ENCODE measurements at regions not wholly inside any gene's neighbourhood (a gene's known extent, or its start where the extent isn't known, plus 50 kb on each side); places are given as distances from the start of the nearest gene placed in this dataset.

DNA sequence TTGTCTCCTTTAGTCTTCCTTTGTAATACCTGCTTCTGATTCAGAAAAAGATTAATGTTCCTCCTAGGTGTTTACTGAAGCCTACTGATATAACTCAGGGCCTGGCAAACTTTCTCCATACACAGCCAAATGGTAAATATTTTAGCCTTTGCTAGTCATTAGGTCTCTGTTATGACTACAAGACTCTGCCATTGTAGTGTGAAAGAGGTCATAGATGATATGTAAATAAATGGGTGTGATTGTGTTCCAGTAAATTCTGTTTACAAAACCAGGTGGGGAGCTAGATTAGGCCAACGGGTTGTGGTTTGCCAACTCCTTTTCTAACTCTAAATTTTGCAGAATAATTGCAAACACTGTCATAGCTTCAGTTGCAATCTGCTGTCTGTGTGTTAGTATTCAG, 568.1 kb upstream of the GNPDA2 start:
- WGBS, 2 donors, result 8 to 13% methylated on average over 1 of the region's 1 CpG
- no peaks in the 10 kb centered on the region for H3K36me3 ChIP-seq
- H3K4me3 ChIP-seq (replicated peaks in 1 of 3), result no peak overlapping the region
- H3K27me3 ChIP-seq, result no peaks in the 10 kb centered on the region
- intact Hi-C loops (cut with DNase I), result no loop called here
- DNase-seq, result no peak
- no peak for TF ChIP-seq POLR2A (IDR thresholded peaks at IDR 0.05)
- TF ChIP-seq, protein P1, sequence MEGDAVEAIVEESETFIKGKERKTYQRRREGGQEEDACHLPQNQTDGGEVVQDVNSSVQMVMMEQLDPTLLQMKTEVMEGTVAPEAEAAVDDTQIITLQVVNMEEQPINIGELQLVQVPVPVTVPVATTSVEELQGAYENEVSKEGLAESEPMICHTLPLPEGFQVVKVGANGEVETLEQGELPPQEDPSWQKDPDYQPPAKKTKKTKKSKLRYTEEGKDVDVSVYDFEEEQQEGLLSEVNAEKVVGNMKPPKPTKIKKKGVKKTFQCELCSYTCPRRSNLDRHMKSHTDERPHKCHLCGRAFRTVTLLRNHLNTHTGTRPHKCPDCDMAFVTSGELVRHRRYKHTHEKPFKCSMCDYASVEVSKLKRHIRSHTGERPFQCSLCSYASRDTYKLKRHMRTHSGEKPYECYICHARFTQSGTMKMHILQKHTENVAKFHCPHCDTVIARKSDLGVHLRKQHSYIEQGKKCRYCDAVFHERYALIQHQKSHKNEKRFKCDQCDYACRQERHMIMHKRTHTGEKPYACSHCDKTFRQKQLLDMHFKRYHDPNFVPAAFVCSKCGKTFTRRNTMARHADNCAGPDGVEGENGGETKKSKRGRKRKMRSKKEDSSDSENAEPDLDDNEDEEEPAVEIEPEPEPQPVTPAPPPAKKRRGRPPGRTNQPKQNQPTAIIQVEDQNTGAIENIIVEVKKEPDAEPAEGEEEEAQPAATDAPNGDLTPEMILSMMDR (IDR thresholded peaks at IDR 0.05), result no peak
- no peaks in the 10 kb centered on the region for H3K9me3 ChIP-seq
- H3K4me1 ChIP-seq, result no peaks in the 10 kb centered on the region
- H3K27ac ChIP-seq, result no peak overlapping the region

DNA sequence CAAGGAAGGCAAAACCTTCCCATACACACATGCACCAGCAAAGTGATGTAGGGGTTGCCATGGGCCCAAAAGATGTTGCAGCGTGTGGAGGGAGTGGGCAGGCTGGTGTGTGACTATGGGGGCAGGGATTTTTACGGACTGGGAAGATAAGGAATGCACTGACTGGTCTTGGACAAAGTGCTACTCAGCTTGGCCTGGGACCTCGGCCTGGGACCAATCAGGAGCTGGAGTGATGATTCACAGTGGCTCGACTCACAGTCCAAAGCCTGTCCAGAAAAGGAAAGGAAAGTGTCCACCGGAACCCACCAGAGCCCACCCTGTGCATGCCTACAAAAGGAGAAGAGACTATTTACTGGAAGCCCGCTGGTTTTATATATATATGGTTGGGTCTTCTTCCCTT, 567.0 kb upstream of the GNPDA2 start:
- Histone ChIP-seq H3K27ac (no peak overlapping the region), H3K4me3 (replicated peaks in 1 of 3) (no peak overlapping the region), H3K9me3 (no peaks in the 10 kb centered on the region), H3K27me3 (no peaks in the 10 kb centered on the region), H3K36me3 (no peaks in the 10 kb centered on the region), H3K4me1 (no peaks in the 10 kb centered on the region)
- DNase-seq, result no peak
- intact Hi-C loops (cut with DNase I), result no loop called here
- no peak for TF ChIP-seq POLR2A (IDR thresholded peaks at IDR 0.05)
- TF ChIP-seq, protein P1 (IDR thresholded peaks at IDR 0.05), result no peak
- 86 to 87% methylated on average over 6 of the region's 6 CpGs for WGBS, 2 donors

DNA sequence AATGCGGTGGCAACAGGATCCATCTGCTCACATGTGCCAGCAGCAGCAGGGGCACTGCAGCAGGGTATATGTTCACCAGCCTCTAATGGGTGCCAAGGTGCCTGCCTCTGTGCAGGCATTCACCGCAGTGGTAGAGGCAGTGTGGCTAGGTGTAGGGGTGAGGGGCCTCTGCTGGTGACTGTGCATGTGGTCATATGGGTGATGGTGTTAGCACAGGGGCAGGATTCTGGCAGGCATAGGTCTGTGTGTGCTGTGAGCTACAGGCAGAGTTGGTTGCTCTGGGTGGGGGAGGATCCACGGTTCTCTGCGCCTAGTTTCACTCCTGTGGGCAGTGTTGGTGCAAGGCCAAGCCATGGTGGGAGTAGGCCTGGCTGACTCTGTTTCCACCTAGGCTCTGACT, 566.5 kb upstream of the GNPDA2 start:
- intact Hi-C loops (cut with DNase I), result no loop called here
- Histone ChIP-seq H3K36me3 (no peaks in the 10 kb centered on the region), H3K4me1 (no peaks in the 10 kb centered on the region), H3K4me3 (replicated peaks in 1 of 3) (no peak overlapping the region), H3K27ac (no peak overlapping the region), H3K27me3 (no peaks in the 10 kb centered on the region), H3K9me3 (no peaks in the 10 kb centered on the region)
- TF ChIP-seq, protein P1 (IDR thresholded peaks at IDR 0.05), result no peak
- WGBS, 2 donors, result 100% methylated on average over 2 to 3 of the region's 4 CpGs
- DNase-seq, result no peak

DNA sequence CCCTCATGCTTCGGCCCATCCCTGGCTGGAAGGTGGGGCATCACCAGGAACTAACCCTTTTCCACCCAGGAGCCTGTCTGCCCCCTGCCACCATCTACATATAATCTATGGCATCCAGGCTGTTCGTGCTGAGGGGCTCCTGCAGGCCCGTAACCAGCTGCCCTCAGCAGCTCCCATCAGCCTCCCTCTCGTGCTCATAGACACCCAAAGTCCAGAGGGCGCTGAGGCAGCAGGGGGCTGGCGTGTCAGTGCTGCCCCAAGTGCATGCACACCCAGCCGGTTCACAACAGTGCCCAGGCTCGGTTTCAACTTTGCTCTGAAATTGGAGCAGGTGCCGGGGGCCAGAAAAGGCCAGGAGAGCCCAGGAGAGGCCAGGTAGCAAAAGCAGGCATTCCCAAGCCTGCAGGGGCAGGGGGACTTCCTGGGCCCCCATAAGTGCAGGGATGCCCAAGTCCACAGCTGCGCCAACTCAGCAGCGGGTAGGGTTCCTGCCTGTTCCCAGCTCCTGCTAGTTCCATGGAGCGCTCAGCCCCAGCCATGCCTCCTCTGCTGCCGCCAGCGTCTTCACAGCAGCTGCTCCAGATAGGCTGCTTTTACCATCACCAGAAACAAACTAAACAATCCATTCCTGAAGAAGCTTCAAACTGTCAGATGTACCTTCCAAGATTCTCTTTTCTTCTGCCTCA, 558.2 kb upstream of the GNPDA2 start:
- intact Hi-C loops (cut with DNase I), result no loop called here
- no peak for DNase-seq
- WGBS, 2 donors, result 79 to 86% methylated on average over 13 to 14 of the region's 14 CpGs

DNA sequence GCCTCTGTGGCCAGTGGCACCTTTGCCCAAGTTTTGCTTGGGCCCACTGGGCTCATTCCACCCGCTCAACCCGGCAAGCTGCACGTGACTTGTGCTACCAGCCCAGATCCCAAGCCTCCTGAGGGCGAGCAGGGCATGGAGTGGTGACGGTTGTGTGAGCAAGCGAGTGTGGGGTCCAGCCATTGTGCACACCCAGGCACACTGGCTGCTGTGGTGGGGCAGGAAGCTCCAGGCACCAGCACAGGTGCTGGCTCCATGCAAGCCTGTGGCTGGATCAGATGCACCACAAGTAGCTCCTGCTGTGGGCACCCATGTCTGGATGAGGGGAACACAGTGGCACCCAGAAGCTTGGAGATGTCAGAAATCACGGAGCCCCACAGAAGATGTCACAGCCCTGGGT, 557.0 kb upstream of the GNPDA2 start:
- H3K9me3 ChIP-seq, result no peaks in the 10 kb centered on the region
- WGBS, 2 donors, result 71 to 81% methylated on average over 6 to 7 of the region's 7 CpGs
- no peak overlapping the region for H3K27ac ChIP-seq
- H3K4me3 ChIP-seq (replicated peaks in 1 of 3), result no peak overlapping the region
- no peaks in the 10 kb centered on the region for H3K27me3 ChIP-seq
- H3K4me1 ChIP-seq, result no peaks in the 10 kb centered on the region
- no peaks in the 10 kb centered on the region for H3K36me3 ChIP-seq
- intact Hi-C loops (cut with DNase I), result no loop called here
- no peak for DNase-seq
- no peak for TF ChIP-seq POLR2A (IDR thresholded peaks at IDR 0.05)
- TF ChIP-seq, protein P1 (IDR thresholded peaks at IDR 0.05), result no peak

More for the DNA sequence above, 558.2 kb upstream of the GNPDA2 start:
- Histone ChIP-seq H3K9me3 (no peaks in the 10 kb centered on the region), H3K4me3 (replicated peaks in 1 of 3) (no peak overlapping the region), H3K4me1 (no peaks in the 10 kb centered on the region), H3K36me3 (no peaks in the 10 kb centered on the region), H3K27me3 (no peaks in the 10 kb centered on the region), H3K27ac (no peak overlapping the region)
- TF ChIP-seq, protein P1 (IDR thresholded peaks at IDR 0.05), result no peak
- no peak for TF ChIP-seq POLR2A (IDR thresholded peaks at IDR 0.05)
